Loucy (cell line): ENCODE measurements at regions not wholly inside any gene's neighbourhood (a gene's known extent, or its start where the extent isn't known, plus 50 kb on each side); places are given as distances from the start of the nearest gene placed in this dataset.

Experiments
- H2AFZ ChIP-seq: fragments of 200-600 bp; sonication (generic); 2 replicates; pipeline ENCODE4 v1.6.0; 2016; ENCODE audit warnings: antibody characterized with exemption, mild to moderate bottlenecking, low read length, moderate library complexity
- H3F3A ChIP-seq: fragments of 200-600 bp; 2 replicates; pipeline ENCODE4 v1.6.0; 2016; ENCODE audit warnings: antibody characterized with exemption, low read depth, mild to moderate bottlenecking
- H3K27me3 ChIP-seq: fragments of 200-600 bp; sonication (generic); 2 replicates; pipeline ENCODE4 v1.6.1; 2014; ENCODE audit warnings: low read length, mild to moderate bottlenecking; ENCODE audit not compliant: insufficient read depth, poor library complexity, severe bottlenecking
- H3K36me3 ChIP-seq: fragments of 200-600 bp; sonication (generic); 2 replicates; pipeline ENCODE4 v1.6.1; 2016; ENCODE audit warnings: low read length; ENCODE audit not compliant: insufficient read depth
- H3K4me1 ChIP-seq: fragments of 200-600 bp; sonication (generic); 2 replicates; pipeline ENCODE4 v1.5.1; 2014; ENCODE audit warnings: low read length, mild to moderate bottlenecking; ENCODE audit not compliant: insufficient read depth, poor library complexity, severe bottlenecking
- H3K4me2 ChIP-seq: fragments of 200-600 bp; sonication (generic); 2 replicates; pipeline ENCODE4 v1.6.0; 2014; ENCODE audit warnings: antibody characterized with exemption, low read length, low read depth, mild to moderate bottlenecking; ENCODE audit not compliant: poor library complexity, severe bottlenecking
- H3K4me3 ChIP-seq: fragments of 200-600 bp; sonication (generic); 2 replicates; pipeline ENCODE4 v1.5.1; 2014; ENCODE audit warnings: low read length, mild to moderate bottlenecking, mixed read lengths; ENCODE audit not compliant: poor library complexity, severe bottlenecking
- H3K79me2 ChIP-seq: fragments of 200-600 bp; sonication (generic); 2 replicates; pipeline ENCODE4 v1.6.1; 2014; ENCODE audit warnings: low read length; ENCODE audit not compliant: insufficient read depth
- H3K9ac ChIP-seq: fragments of 200-600 bp; sonication (generic); 2 replicates; pipeline ENCODE4 v1.6.0; 2014; ENCODE audit warnings: mild to moderate bottlenecking, low read depth, low read length, moderate library complexity; ENCODE audit not compliant: poor library complexity, severe bottlenecking
- H3K9me2 ChIP-seq: fragments of 200-600 bp; sonication (generic); replicated peaks from 2 replicates; pipeline ENCODE4 v1.6.1; 2016; ENCODE audit warnings: low read depth, low read length, mixed read lengths
- H3K9me3 ChIP-seq: fragments of 200-600 bp; sonication (generic); 2 replicates; pipeline ENCODE4 v1.6.1; 2014; ENCODE audit warnings: mild to moderate bottlenecking, antibody characterized with exemption, low read length, low read depth; ENCODE audit not compliant: insufficient read depth
- H4K20me1 ChIP-seq: fragments of 200-600 bp; sonication (generic); 2 replicates; pipeline ENCODE4 v1.6.0; 2014; ENCODE audit warnings: antibody characterized with exemption, low read length, mild to moderate bottlenecking; ENCODE audit not compliant: insufficient read depth, poor library complexity, severe bottlenecking
- EZH2phosphoT487 ChIP-seq: fragments of 200-600 bp; IDR thresholded peaks from 2 replicates; pipeline ENCODE4 v1.6.1; 2018; ENCODE audit warnings: antibody characterized with exemption, mild to moderate bottlenecking, moderate library complexity, borderline replicate concordance
- TF ChIP-seq, protein P1 (sequence below): fragments of 200-600 bp; sonication (generic); conservative IDR thresholded peaks from 2 replicates; pipeline ENCODE4 v1.5.1; 2014; ENCODE audit warnings: mild to moderate bottlenecking, antibody characterized with exemption, low read length

DNA sequence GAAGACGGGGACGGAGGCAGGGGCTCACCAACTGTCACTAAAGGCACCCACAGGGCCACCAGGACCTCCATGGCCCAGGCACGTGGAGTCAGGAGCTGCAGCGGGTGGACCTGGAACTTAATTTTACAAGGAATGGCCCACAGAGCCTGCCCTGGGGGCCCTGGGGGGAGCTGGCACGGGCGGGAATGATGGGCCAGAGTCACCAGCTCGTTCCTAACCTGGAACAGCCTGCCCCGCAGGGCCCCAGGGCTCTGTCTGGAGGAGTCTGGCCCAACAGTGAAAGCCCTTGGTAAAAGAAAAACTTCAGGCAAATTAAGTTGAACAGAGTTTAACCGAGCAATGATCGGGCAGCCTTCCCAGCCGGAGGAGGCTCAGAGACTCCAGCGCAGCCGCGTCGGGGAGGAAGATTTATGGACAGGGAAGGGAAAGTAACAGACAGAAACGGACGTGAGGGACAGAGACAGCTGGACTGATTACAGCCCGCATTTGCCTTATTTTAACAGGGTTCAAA, 118.4 kb upstream of the TMEM18 start:
- no peak overlapping the region for H2AFZ ChIP-seq
- no peaks in the 10 kb centered on the region for H3K27me3 ChIP-seq
- H3K9ac ChIP-seq = no peak overlapping the region
- TF ChIP-seq EZH2phosphoT487 = no peak
- TF ChIP-seq, protein P1, sequence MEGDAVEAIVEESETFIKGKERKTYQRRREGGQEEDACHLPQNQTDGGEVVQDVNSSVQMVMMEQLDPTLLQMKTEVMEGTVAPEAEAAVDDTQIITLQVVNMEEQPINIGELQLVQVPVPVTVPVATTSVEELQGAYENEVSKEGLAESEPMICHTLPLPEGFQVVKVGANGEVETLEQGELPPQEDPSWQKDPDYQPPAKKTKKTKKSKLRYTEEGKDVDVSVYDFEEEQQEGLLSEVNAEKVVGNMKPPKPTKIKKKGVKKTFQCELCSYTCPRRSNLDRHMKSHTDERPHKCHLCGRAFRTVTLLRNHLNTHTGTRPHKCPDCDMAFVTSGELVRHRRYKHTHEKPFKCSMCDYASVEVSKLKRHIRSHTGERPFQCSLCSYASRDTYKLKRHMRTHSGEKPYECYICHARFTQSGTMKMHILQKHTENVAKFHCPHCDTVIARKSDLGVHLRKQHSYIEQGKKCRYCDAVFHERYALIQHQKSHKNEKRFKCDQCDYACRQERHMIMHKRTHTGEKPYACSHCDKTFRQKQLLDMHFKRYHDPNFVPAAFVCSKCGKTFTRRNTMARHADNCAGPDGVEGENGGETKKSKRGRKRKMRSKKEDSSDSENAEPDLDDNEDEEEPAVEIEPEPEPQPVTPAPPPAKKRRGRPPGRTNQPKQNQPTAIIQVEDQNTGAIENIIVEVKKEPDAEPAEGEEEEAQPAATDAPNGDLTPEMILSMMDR = no peak
- H3K4me1 ChIP-seq = no peaks in the 10 kb centered on the region
- H4K20me1 ChIP-seq = no peaks in the 10 kb centered on the region
- H3K79me2 ChIP-seq = no peaks in the 10 kb centered on the region
- no peak overlapping the region for H3K4me2 ChIP-seq
- no peak overlapping the region for H3K4me3 ChIP-seq
- no peaks in the 10 kb centered on the region for H3F3A ChIP-seq
- no peaks in the 10 kb centered on the region for H3K36me3 ChIP-seq
- no peaks in the 10 kb centered on the region for H3K9me2 ChIP-seq
- no peaks in the 10 kb centered on the region; the same call in 1 of the 2 replicates for H3K9me3 ChIP-seq

- no peaks in the 10 kb centered on the region for H3K27me3 ChIP-seq
- H3F3A ChIP-seq = no peaks in the 10 kb centered on the region
- no peaks in the 10 kb centered on the region for H3K36me3 ChIP-seq
- H3K9me2 ChIP-seq = no peaks in the 10 kb centered on the region
- no peaks in the 10 kb centered on the region for H3K4me1 ChIP-seq
- H2AFZ ChIP-seq = no peak overlapping the region
- H3K4me3 ChIP-seq = no peak overlapping the region
- no peaks in the 10 kb centered on the region for H3K79me2 ChIP-seq
- H4K20me1 ChIP-seq = no peaks in the 10 kb centered on the region
- H3K9ac ChIP-seq = no peak overlapping the region
- H3K9me3 ChIP-seq = peaks cover 9% of the 10 kb centered on the region; the same call in 1 of the 2 replicates
- no peak for TF ChIP-seq EZH2phosphoT487
- TF ChIP-seq, protein P1 = no peak
- H3K4me2 ChIP-seq = no peak overlapping the region
Observed at GRCh38 chr2:794554-795241, 117.5 kb upstream of the TMEM18 start.

DNA sequence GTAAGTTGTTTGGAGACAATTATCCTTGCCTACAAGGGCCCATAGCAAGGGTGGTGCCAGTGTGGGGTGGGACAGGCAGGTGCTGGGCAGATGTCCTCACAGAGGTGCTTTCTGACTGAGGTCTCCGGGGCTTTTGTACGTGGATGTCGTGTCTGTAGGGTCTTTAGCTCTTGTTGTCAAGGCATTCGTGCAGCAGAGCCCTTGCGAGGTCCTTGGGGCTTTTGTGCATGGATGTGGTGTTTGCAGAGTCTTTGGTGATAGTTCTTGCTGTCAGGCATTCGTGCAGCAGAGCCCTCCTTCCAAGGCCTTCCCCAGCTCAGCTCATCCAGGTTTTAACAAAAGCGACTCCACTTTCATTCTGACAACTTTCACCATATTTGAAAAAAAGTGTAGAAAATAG, 116.0 kb upstream of the TMEM18 start:
- H3K9ac ChIP-seq = no peak overlapping the region
- H3F3A ChIP-seq = no peaks in the 10 kb centered on the region
- peaks cover 15% of the 10 kb centered on the region; the same call in 1 of the 2 replicates for H3K9me3 ChIP-seq
- no peaks in the 10 kb centered on the region for H4K20me1 ChIP-seq
- H3K4me1 ChIP-seq = no peaks in the 10 kb centered on the region
- H2AFZ ChIP-seq = no peak overlapping the region
- no peak overlapping the region for H3K4me3 ChIP-seq
- no peak for TF ChIP-seq EZH2phosphoT487
- TF ChIP-seq, protein P1 = no peak
- no peaks in the 10 kb centered on the region for H3K27me3 ChIP-seq
- no peaks in the 10 kb centered on the region for H3K79me2 ChIP-seq
- H3K9me2 ChIP-seq = no peaks in the 10 kb centered on the region
- no peak overlapping the region for H3K4me2 ChIP-seq
- H3K36me3 ChIP-seq = no peaks in the 10 kb centered on the region
